22Rv1 (cell line): ENCODE measurements at regions not wholly inside any gene's neighbourhood (a gene's known extent, or its start where the extent isn't known, plus 50 kb on each side); places are given as distances from the start of the nearest gene placed in this dataset.
"Not testable (repeated sequence)": the region's sequence is repeated elsewhere in the genome, so short reads cannot be mapped to it uniquely, and the experiment has no call there.

ENCODE experiments used
- CTCF ChIP-seq: fragments of 450-650 bp; IDR thresholded peaks from 2 replicates; pipeline ENCODE4 v1.5.1; 2017; ENCODE audit warnings: mild to moderate bottlenecking
- ZFX ChIP-seq: fragments of 450-650 bp; IDR thresholded peaks from 2 replicates; pipeline ENCODE4 v1.6.1; 2017; ENCODE audit warnings: antibody characterized with exemption, borderline replicate concordance

- TF ChIP-seq CTCF, ZFX: not testable (repeated sequence)
These were observed 637.5 kb downstream of the TP53TG3F start for GRCh38 chr16:34096911-34097310.
